CD14-positive monocyte (primary cell): ENCODE measurements at regions not wholly inside any gene's neighbourhood (a gene's known extent, or its start where the extent isn't known, plus 50 kb on each side); places are given as distances from the start of the nearest gene placed in this dataset.

Experiments
- DNase-seq, 3 donors: peaks; one replicate each; pipeline ENCODE4 v3.0.0-alpha.2; 2011 to 2022
- H2AFZ ChIP-seq: 2 replicates; pipeline ENCODE4 v1.6.0; 2012; ENCODE audit warnings: mild to moderate bottlenecking, low read depth, low read length, inconsistent platforms; ENCODE audit not compliant: insufficient read depth, poor library complexity, severe bottlenecking
- H3K27ac ChIP-seq, 2 donors: 1 replicate in 1 of 2; 2 replicates in 1 of 2; pipeline ENCODE4 v1.5.1; 2012 to 2013; ENCODE audit warnings: low read length in 2 of 2, control low read depth in 1 of 2, inconsistent platforms in 1 of 2, low read depth in 1 of 2, mild to moderate bottlenecking in 1 of 2
- H3K27me3 ChIP-seq, 2 donors: one replicate each; pipeline versions ENCODE4 v1.6.0 to v1.6.1; 2011 to 2013; ENCODE audit warnings: low read length in 2 of 2; ENCODE audit not compliant: control insufficient read depth in 2 of 2, insufficient read depth in 2 of 2
- H3K36me3 ChIP-seq, 2 donors: replicated peaks in 1 of 2; 1 replicate in 1 of 2; 2 replicates in 1 of 2; pipeline versions ENCODE4 v1.5.1 to v1.6.1; 2012 to 2013; ENCODE audit warnings: low read length in 2 of 2, control low read depth in 1 of 2, inconsistent platforms in 1 of 2, mild to moderate bottlenecking in 1 of 2; ENCODE audit not compliant: insufficient read depth in 2 of 2, control insufficient read depth in 1 of 2
- H3K4me1 ChIP-seq, 2 donors: 1 replicate in 1 of 2; 2 replicates in 1 of 2; pipeline versions ENCODE4 v1.5.1 to v1.6.1; 2012 to 2013; ENCODE audit warnings: low read length in 2 of 2, control low read depth in 1 of 2, inconsistent platforms in 1 of 2, mild to moderate bottlenecking in 1 of 2, moderate library complexity in 1 of 2; ENCODE audit not compliant: insufficient read depth in 2 of 2, control insufficient read depth in 1 of 2
- H3K4me2 ChIP-seq: replicated peaks from 2 replicates; pipeline ENCODE3; 2012; ENCODE audit warnings: low read length, moderate library complexity, mild to moderate bottlenecking; ENCODE audit not compliant: poor library complexity, severe bottlenecking; ENCODE audit errors: extremely low read depth
- H3K4me3 ChIP-seq, 3 experiments: fragments of 200-600 bp in 1 of 3; sonication (generic) in 1 of 3; replicated peaks in 1 of 3; 1 replicate in 2 of 3; 2 replicates in 1 of 3; pipeline ENCODE4 v1.5.1; 2011 to 2013; ENCODE audit warnings: low read length in 3 of 3, mild to moderate bottlenecking in 3 of 3, control low read depth in 2 of 3, low read depth in 2 of 3, inconsistent platforms in 1 of 3, moderate library complexity in 1 of 3
- H3K79me2 ChIP-seq: 2 replicates; pipeline ENCODE4 v1.6.0; 2012; ENCODE audit warnings: mild to moderate bottlenecking, control low read depth, inconsistent platforms, low read length, moderate library complexity; ENCODE audit not compliant: insufficient read depth
- H3K9ac ChIP-seq: 2 replicates; pipeline ENCODE4 v1.6.0; 2017; ENCODE audit warnings: low read length, mild to moderate bottlenecking; ENCODE audit not compliant: insufficient read depth, poor library complexity, severe bottlenecking
- H3K9me3 ChIP-seq, 2 donors: replicated peaks in 1 of 2; 1 replicate in 1 of 2; 2 replicates in 1 of 2; pipeline versions ENCODE4 v1.5.1 to v1.6.1; 2012 to 2013; ENCODE audit warnings: low read length in 2 of 2, control low read depth in 1 of 2; ENCODE audit not compliant: control insufficient read depth in 1 of 2, insufficient read depth in 1 of 2
- H4K20me1 ChIP-seq: 2 replicates; pipeline ENCODE4 v1.6.0; 2012; ENCODE audit warnings: mild to moderate bottlenecking, low read length, control low read depth, moderate library complexity; ENCODE audit not compliant: insufficient read depth
- H3K27ac Mint-ChIP-seq, 7 donors: one replicate each; pipeline ENCODE4 v1.8.0; 2020; ENCODE audit warnings: mild to moderate bottlenecking in 7 of 7, mixed read lengths in 7 of 7, moderate library complexity in 6 of 7, inconsistent platforms in 2 of 7
- H3K27me3 Mint-ChIP-seq, 3 donors: one replicate each; pipeline ENCODE4 v1.8.0; 2021 to 2022; ENCODE audit warnings: low read depth in 3 of 3, mild to moderate bottlenecking in 3 of 3, mixed read lengths in 3 of 3, moderate library complexity in 3 of 3, inconsistent platforms in 1 of 3
- H3K36me3 Mint-ChIP-seq, 2 donors: one replicate each; pipeline ENCODE4 v1.8.0; 2020; ENCODE audit warnings: mixed read lengths in 2 of 2, inconsistent platforms in 1 of 2, mild to moderate bottlenecking in 1 of 2
- H3K4me1 Mint-ChIP-seq: one replicate; pipeline ENCODE4 v1.8.0; 2020; ENCODE audit warnings: mild to moderate bottlenecking, mixed read lengths
- H3K4me3 Mint-ChIP-seq, 2 donors: one replicate each; pipeline ENCODE4 v1.8.0; 2020; ENCODE audit warnings: mild to moderate bottlenecking in 2 of 2, mixed read lengths in 2 of 2, moderate library complexity in 1 of 2
- H3K9me3 Mint-ChIP-seq, 7 donors: one replicate each; pipeline ENCODE4 v1.8.0; 2020 to 2022; ENCODE audit warnings: mixed read lengths in 7 of 7, mild to moderate bottlenecking in 6 of 7, moderate library complexity in 6 of 7, inconsistent platforms in 2 of 7
- WGBS: methylation state at CpG from one replicate; pipeline ENCODE4 v1.1.5; 2013; ENCODE audit warnings: missing lambda C conversion rate; ENCODE audit not compliant: insufficient coverage; 5-methylcytosine and 5-hydroxymethylcytosine counted together
- intact Hi-C, 2 donors: fragments of 100-400 bp; cut with micrococcal nuclease; formaldehyde crosslinking; loops; one replicate each; pipeline versions ENCODE4 v1.15.0 to v1.15.1; 2023
- TF ChIP-seq, protein P1 (sequence below): fragments of 200-600 bp; IDR thresholded peaks from one replicate; pipeline ENCODE4 v1.8.0; 2022; ENCODE audit warnings: antibody characterized with exemption, mild to moderate bottlenecking

DNA sequence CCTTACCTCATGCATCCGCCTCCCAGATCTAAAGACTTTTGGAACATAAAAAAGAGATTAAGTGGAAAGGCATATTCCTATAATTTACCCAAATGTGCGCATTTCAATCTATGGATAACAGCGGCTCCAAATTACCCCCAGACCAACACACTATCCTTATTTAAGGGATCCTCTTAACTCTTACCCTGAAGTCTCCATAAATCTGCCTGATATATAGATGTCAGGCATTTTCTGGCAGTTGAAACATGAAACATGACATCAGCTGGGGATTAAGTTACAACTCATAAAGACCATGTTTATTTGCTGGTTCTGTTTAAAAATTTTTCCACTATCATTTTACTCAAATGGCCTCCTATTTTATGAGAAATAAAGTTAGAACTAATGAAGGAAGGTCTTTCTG is 478.5 kb upstream of the SALL1 start:
- Mint-ChIP-seq H3K27ac (no peak overlapping the region), H3K36me3 (no peaks in the 10 kb centered on the region), H3K27me3 (no peaks in the 10 kb centered on the region), H3K4me3 (no peak overlapping the region), H3K9me3 (peaks cover 0 to 14% (median 6%) of the 10 kb centered on the region in 7 donors), H3K4me1 (no peaks in the 10 kb centered on the region)
- intact Hi-C loops: no loop called here
- Histone ChIP-seq H2AFZ (no peak overlapping the region), H3K36me3 (no peaks in the 10 kb centered on the region), H4K20me1 (no peaks in the 10 kb centered on the region), H3K27me3 (no peaks in the 10 kb centered on the region), H3K4me1 (no peaks in the 10 kb centered on the region), H3K27ac (no peak overlapping the region), H3K4me3 (no peak overlapping the region), H3K4me2 (no peak overlapping the region), H3K79me2 (no peaks in the 10 kb centered on the region), H3K9me3 (peaks cover 19 to 20% of the 10 kb centered on the region in 2 donors), H3K9ac (no peak overlapping the region)
- no CpG with 5 or more reads among the region's 3 CpGs for WGBS
- no peak for DNase-seq
- TF ChIP-seq, protein P1, sequence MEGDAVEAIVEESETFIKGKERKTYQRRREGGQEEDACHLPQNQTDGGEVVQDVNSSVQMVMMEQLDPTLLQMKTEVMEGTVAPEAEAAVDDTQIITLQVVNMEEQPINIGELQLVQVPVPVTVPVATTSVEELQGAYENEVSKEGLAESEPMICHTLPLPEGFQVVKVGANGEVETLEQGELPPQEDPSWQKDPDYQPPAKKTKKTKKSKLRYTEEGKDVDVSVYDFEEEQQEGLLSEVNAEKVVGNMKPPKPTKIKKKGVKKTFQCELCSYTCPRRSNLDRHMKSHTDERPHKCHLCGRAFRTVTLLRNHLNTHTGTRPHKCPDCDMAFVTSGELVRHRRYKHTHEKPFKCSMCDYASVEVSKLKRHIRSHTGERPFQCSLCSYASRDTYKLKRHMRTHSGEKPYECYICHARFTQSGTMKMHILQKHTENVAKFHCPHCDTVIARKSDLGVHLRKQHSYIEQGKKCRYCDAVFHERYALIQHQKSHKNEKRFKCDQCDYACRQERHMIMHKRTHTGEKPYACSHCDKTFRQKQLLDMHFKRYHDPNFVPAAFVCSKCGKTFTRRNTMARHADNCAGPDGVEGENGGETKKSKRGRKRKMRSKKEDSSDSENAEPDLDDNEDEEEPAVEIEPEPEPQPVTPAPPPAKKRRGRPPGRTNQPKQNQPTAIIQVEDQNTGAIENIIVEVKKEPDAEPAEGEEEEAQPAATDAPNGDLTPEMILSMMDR: no peak

DNA sequence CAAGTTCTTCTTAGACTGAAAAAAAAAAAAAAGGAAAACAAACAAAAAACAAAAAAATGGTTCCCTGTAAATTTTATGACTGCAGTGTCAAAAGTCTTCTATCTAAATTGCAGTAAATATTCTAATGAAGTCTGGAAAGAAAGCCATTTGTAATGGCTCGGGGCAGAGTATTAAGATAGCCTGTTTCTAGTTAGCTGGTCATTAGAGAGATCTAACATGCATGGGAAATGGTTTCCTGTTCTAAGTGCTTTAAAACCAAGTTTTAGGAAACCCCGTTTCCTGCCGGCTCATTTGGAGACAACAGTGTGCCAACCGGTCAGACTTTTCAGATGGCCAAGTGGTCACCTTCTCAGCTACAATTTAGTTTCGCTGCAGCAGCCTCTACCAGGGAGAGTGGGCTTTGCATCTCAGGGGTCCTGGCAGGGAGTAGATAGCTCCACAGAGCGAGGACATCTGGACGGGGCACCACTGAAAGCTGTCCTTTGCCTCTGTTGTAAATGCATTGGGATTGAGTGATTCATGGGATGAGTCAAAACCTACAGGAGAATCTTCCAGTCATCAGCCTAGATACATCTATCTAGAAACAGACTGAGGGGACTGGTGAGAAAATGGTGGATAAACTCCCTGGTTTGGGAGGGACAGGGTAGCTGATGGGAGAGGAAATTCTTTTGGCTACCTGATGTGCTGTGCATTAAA is 473.2 kb upstream of the SALL1 start:
- Mint-ChIP-seq H3K4me1 (no peaks in the 10 kb centered on the region), H3K9me3 (peaks cover 0 to 19% (median 7%) of the 10 kb centered on the region in 7 donors), H3K27me3 (no peaks in the 10 kb centered on the region), H3K4me3 (no peak overlapping the region), H3K27ac (no peak overlapping the region), H3K36me3 (no peaks in the 10 kb centered on the region)
- Histone ChIP-seq H3K4me2 (no peak overlapping the region), H4K20me1 (no peaks in the 10 kb centered on the region), H3K27ac (no peak overlapping the region), H3K9ac (no peak overlapping the region), H3K36me3 (no peaks in the 10 kb centered on the region), H3K4me3 (no peak overlapping the region), H3K27me3 (no peaks in the 10 kb centered on the region), H2AFZ (no peak overlapping the region), H3K9me3 (peaks cover 9 to 19% of the 10 kb centered on the region in 2 donors), H3K4me1 (no peaks in the 10 kb centered on the region), H3K79me2 (no peaks in the 10 kb centered on the region)
- 28% methylated on average over 4 of the region's 7 CpGs for WGBS
- TF ChIP-seq, protein P1: no peak
- intact Hi-C loops: no loop called here
- no peak for DNase-seq
